ENCODE measurements at regions not wholly inside any gene's neighbourhood (a gene's known extent, or its start where the extent isn't known, plus 50 kb on each side); places are given as distances from the start of the nearest gene placed in this dataset.

GRCh38 chr20:22775671-22776139 is 191.3 kb upstream of the FOXA2 start:
- peaks cover 9% of the 10 kb centered on the region for H3K27me3 Mint-ChIP-seq
- intact Hi-C loops (cut with micrococcal nuclease): no loop called here
- 79% methylated on average over 2 of the region's 2 CpGs for whole genome bisulfite sequencing (ENCODE audit: insufficient coverage)
- no peaks in the 10 kb centered on the region for H3K4me1 ChIP-seq (ENCODE audit: control insufficient read depth in 2 of 2, insufficient read depth in 2 of 2, low read length in 2 of 2)
- no peaks in the 10 kb centered on the region for H3K36me3 ChIP-seq (replicated peaks in 1 of 2; ENCODE audit: control extremely low read depth in 1 of 2, control insufficient read depth in 1 of 2, extremely low read depth in 1 of 2, insufficient read depth in 2 of 2, low read length in 1 of 2)
- H3K9me3 Mint-ChIP-seq (ENCODE audit: insufficient read depth): no peaks in the 10 kb centered on the region
- no peak overlapping the region for H3K4me3 ChIP-seq (ENCODE audit: control extremely low read depth in 1 of 5, extremely low read depth in 1 of 5, insufficient read depth in 1 of 5, low read depth in 2 of 5, low read length in 4 of 5)
- H3K4me3 Mint-ChIP-seq: no peak overlapping the region
- H3K79me2 ChIP-seq (ENCODE audit: control insufficient read depth, insufficient read depth, low read length): no peaks in the 10 kb centered on the region
- no peaks in the 10 kb centered on the region for H3K9me3 ChIP-seq (ENCODE audit: control extremely low read depth in 1 of 3, control insufficient read depth in 2 of 3, insufficient read depth in 1 of 3, low read length in 2 of 3)
- H3K27ac ChIP-seq (ENCODE audit: low read length in 2 of 2): no peak overlapping the region
- H4K20me1 ChIP-seq (ENCODE audit: control insufficient read depth, insufficient read depth, low read length, poor library complexity, severe bottlenecking): no peaks in the 10 kb centered on the region
- H3K4me1 Mint-ChIP-seq: no peaks in the 10 kb centered on the region
- ATAC-seq (ENCODE audit: low read depth): no peak
- H3K27me3 ChIP-seq (replicated peaks in 1 of 4; ENCODE audit: control extremely low read depth in 1 of 4, control insufficient read depth in 3 of 4, insufficient read depth in 4 of 4, low read length in 3 of 4): no peaks in the 10 kb centered on the region
- POLR2A ChIA-PET: no interaction called here
- DNase-seq: no peak
- H3K4me2 ChIP-seq (replicated peaks; ENCODE audit: low read depth, low read length, poor library complexity, severe bottlenecking): no peak overlapping the region
- H2AFZ ChIP-seq (ENCODE audit: insufficient read depth, low read depth, low read length, poor library complexity, severe bottlenecking): no peak overlapping the region
- H3K27ac Mint-ChIP-seq: no peak overlapping the region
- CTCF ChIA-PET: no interaction called here
- H3K9ac ChIP-seq (ENCODE audit: low read length): no peak overlapping the region
- TF ChIP-seq CTCF (IDR thresholded peaks at IDR 0.05): no peak
- no peak for TF ChIP-seq EZH2 (IDR thresholded peaks at IDR 0.05; ENCODE audit: borderline replicate concordance, insufficient read depth, low read depth, low read length, poor library complexity, severe bottlenecking)

DNA sequence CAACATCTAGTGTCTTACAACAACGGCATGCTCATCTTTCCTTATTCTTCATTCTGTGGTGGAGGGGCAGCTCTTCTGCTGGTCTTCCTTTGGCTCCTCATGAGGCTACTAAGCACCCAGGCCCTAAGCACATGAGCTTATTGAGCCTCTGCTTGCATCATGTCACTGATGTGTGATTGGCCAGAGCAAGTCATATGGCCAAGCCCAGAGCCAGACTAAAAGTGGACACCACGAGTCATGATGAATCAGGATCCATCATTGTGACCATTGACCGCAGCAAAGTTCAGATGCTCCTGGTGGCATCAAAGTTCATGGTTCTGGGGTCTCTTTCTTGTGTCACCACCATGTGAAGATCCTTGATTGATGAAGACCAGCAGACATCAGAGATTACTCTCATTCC is 192.0 kb upstream of the FOXA2 start:
- DNase-seq (no peak), ATAC-seq (ENCODE audit: low read depth) (no peak)
- H3K79me2 ChIP-seq (ENCODE audit: control insufficient read depth, insufficient read depth, low read length): no peaks in the 10 kb centered on the region
- Mint-ChIP-seq H3K4me1 (no peaks in the 10 kb centered on the region), H3K27ac (no peak overlapping the region), H3K27me3 (peaks cover 4% of the 10 kb centered on the region), H3K9me3 (ENCODE audit: insufficient read depth) (no peaks in the 10 kb centered on the region), H3K4me3 (no peak overlapping the region)
- WGBS (ENCODE audit: insufficient coverage): 77% methylated on average over 2 of the region's 3 CpGs
- intact Hi-C loops (cut with micrococcal nuclease): no loop called here
- no peaks in the 10 kb centered on the region for H3K4me1 ChIP-seq (ENCODE audit: control insufficient read depth in 2 of 2, insufficient read depth in 2 of 2, low read length in 2 of 2)
- H3K9ac ChIP-seq (ENCODE audit: low read length): no peak overlapping the region
- H3K27me3 ChIP-seq (replicated peaks in 1 of 4; ENCODE audit: control extremely low read depth in 1 of 4, control insufficient read depth in 3 of 4, insufficient read depth in 4 of 4, low read length in 3 of 4): no peaks in the 10 kb centered on the region
- H3K4me2 ChIP-seq (replicated peaks; ENCODE audit: low read depth, low read length, poor library complexity, severe bottlenecking): no peak overlapping the region
- no peak overlapping the region for H2AFZ ChIP-seq (ENCODE audit: insufficient read depth, low read depth, low read length, poor library complexity, severe bottlenecking)
- TF ChIP-seq CTCF (IDR thresholded peaks at IDR 0.05) (no peak), EZH2 (IDR thresholded peaks at IDR 0.05; ENCODE audit: borderline replicate concordance, insufficient read depth, low read depth, low read length, poor library complexity, severe bottlenecking) (no peak)
- no peaks in the 10 kb centered on the region for H3K9me3 ChIP-seq (ENCODE audit: control extremely low read depth in 1 of 3, control insufficient read depth in 2 of 3, insufficient read depth in 1 of 3, low read length in 2 of 3)
- no peaks in the 10 kb centered on the region for H3K36me3 ChIP-seq (replicated peaks in 1 of 2; ENCODE audit: control extremely low read depth in 1 of 2, control insufficient read depth in 1 of 2, extremely low read depth in 1 of 2, insufficient read depth in 2 of 2, low read length in 1 of 2)
- no peak overlapping the region for H3K4me3 ChIP-seq (ENCODE audit: control extremely low read depth in 1 of 5, extremely low read depth in 1 of 5, insufficient read depth in 1 of 5, low read depth in 2 of 5, low read length in 4 of 5)
- H4K20me1 ChIP-seq (ENCODE audit: control insufficient read depth, insufficient read depth, low read length, poor library complexity, severe bottlenecking): no peaks in the 10 kb centered on the region
- H3K27ac ChIP-seq (ENCODE audit: low read length in 2 of 2): no peak overlapping the region
- ChIA-PET CTCF (no interaction called here), POLR2A (no interaction called here)
